IPS-11a (cell line): ENCODE measurements at regions not wholly inside any gene's neighbourhood (a gene's known extent, or its start where the extent isn't known, plus 50 kb on each side); places are given as distances from the start of the nearest gene placed in this dataset.
"Not testable (repeated sequence)": the region's sequence is repeated elsewhere in the genome, so short reads cannot be mapped to it uniquely, and the experiment has no call there.

Experiments used
- H3K4me3 ChIP-seq: one replicate; pipeline ENCODE4 v1.5.1; 2013; ENCODE audit warnings: low read depth, low read length, control low read depth

DNA sequence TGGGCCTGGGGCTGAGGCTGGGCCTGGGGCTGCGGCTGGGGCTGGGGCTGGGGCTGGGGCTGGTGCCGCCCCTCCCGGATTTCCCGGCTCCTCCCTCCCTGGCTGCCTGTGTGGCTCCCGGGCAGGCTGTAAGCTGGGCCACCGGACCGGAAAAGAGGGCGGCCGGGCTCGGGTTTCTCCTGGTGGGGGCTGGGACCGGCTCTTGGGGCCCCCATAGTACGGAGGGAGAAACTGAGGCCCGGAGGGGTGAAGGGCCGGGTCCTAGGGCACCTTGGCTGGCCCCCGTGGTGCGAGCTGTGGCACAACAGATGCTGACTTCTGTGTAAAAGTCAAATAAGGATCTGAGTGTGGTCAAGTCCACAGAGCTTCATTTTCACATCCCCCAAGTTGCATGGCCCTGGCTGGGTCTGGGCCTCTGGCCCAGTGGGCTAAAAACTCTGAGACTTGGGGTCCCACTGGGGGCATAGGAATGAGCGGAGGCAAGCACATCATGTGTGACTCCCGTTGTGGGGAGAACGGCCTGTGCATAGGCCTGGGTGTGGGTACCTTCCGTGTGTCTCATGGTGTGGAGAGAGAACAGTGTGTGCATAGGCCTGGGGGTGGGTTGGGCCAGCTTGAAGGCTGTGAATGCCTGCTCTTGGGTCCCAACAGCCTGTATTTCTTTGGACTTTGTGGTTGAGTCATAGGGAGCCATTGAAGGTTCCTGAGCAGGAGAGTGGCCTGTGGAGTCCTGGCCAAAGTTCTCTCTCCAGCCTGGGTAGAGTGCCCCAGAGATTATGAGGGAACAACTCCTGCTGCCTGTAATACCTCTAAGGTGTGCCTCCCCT lies 123.9 kb upstream of the CIBAR2 start:
- no peak overlapping the region for H3K4me3 ChIP-seq

GRCh38 chr16:85236818-85237150 lies 124.5 kb upstream of the CIBAR2 start:
- no peak overlapping the region for H3K4me3 ChIP-seq

GRCh38 chr16:85237817-85238216 lies 125.5 kb upstream of the CIBAR2 start:
- no peak overlapping the region for H3K4me3 ChIP-seq

DNA sequence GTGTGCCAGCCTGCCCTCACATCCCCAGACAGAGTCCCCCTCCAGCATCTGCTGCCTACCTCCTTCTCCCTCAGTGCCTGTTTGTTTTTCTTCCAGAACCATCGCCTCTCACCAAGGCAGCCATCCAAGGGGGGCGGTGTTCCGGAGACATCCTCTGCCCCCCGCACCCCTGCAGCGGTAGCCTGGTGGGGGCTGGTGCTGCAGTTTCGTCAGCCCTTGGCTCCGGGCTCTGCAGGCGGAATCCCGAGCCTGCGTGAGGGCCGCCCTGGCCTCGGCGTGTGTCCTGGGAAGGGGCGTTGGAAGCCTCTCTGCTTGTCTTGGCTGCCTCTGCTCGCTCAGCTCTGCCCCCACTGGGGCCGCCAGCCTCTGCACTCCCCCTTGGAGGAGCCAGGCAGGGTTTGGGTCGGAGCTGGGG lies 126.0 kb upstream of the CIBAR2 start:
- H3K4me3 ChIP-seq: no peak overlapping the region

DNA sequence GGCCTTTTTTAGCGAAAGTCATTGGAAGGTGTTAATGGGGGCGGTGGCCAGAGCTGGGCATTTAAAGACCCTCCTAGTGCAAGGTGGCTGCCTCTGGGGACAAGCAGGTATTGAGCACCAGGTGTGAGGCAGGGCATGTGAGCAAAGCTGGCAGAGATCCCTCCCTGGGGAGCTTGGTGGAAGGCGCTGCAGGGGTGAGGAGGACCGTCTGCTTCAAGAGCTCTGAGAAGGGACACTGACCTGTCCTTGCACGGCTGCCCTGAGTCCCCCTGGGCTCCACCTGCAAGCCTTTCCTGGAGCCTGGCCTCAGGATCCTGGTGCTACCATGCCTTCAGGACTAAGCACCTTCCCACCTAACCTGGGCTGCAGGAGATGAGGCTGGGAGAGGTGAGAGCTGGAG lies 127.0 kb upstream of the CIBAR2 start:
- H3K4me3 ChIP-seq: no peak overlapping the region

DNA sequence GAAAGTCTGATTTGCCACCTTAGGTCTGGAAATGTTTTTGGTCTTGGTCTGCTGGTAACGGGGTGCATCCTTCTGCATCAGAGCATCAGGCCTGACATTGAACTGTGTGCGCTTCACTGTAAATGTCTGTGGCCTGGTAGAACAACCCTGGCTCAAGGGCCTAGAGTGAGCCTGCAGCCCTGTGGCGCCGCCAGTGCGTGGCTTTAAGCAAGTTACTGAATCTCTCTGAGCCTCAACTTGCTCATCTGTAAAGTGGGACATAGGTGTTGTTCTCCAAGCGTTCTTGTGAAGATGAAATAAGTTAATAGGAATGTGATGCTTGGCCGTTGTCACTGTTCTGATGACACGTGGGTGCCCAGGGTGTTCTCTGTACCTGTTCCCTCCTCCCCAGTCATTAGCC lies 127.6 kb upstream of the CIBAR2 start:
- H3K4me3 ChIP-seq: no peak overlapping the region

- H3K4me3 ChIP-seq: no peak overlapping the region
Measured at GRCh38 chr16:85240982-85241924, 129.0 kb upstream of the CIBAR2 start.

GRCh38 chr16:85242140-85242539 lies 129.9 kb upstream of the CIBAR2 start:
- H3K4me3 ChIP-seq: no peak overlapping the region

DNA sequence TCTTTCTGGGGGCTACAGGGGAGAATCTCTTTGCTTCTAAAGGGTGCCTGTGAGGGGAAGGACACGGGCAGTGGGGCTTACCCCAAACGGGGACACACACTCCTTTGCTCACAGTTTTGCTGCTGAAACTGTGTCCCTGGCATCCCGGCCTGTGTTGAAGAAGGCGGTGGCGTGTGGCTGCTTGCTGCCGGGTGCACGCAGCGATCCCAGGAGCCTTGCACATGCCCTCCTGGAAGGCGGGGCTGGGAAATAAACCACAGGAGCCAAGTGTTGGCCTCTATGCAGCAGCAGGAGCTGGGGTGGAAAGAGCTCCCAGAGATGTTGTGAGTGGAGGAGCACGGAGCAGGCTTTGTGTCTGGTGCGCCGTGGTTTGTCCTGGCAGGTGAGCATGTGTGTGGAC lies 131.0 kb upstream of the CIBAR2 start:
- H3K4me3 ChIP-seq: no peak overlapping the region

DNA sequence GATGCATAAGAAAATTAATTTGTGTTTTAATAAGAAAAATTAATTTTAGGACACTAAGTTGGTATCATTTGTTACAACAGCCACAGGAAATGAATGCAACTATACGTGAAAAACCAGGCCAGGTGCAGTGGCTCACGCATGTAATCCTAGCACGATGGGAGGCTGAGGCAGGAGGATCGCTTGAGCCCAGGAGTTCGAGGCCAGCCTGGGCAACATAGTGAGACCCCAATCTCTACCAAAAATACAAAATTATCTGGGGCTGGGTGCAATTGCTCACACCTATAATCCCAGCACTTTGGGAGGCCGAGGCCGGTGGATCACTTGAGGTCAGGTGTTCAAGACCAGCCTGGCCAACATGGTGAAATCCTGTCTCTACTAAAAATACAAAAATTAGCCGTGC lies 132.2 kb upstream of the CIBAR2 start:
- not testable (repeated sequence) for H3K4me3 ChIP-seq

GRCh38 chr16:85245307-85246172 lies 133.3 kb upstream of the CIBAR2 start:
- H3K4me3 ChIP-seq: no peak overlapping the region

- no peak overlapping the region for H3K4me3 ChIP-seq
Measured at GRCh38 chr16:85246473-85246872, 134.2 kb upstream of the CIBAR2 start.

- no peak overlapping the region for H3K4me3 ChIP-seq
Measured at GRCh38 chr16:85246973-85247372, 134.7 kb upstream of the CIBAR2 start.

- H3K4me3 ChIP-seq: no peak overlapping the region
Measured at GRCh38 chr16:85248342-85248741, 136.1 kb upstream of the CIBAR2 start.

- no peak overlapping the region for H3K4me3 ChIP-seq
Measured at GRCh38 chr16:85248857-85249256, 136.6 kb upstream of the CIBAR2 start.

DNA sequence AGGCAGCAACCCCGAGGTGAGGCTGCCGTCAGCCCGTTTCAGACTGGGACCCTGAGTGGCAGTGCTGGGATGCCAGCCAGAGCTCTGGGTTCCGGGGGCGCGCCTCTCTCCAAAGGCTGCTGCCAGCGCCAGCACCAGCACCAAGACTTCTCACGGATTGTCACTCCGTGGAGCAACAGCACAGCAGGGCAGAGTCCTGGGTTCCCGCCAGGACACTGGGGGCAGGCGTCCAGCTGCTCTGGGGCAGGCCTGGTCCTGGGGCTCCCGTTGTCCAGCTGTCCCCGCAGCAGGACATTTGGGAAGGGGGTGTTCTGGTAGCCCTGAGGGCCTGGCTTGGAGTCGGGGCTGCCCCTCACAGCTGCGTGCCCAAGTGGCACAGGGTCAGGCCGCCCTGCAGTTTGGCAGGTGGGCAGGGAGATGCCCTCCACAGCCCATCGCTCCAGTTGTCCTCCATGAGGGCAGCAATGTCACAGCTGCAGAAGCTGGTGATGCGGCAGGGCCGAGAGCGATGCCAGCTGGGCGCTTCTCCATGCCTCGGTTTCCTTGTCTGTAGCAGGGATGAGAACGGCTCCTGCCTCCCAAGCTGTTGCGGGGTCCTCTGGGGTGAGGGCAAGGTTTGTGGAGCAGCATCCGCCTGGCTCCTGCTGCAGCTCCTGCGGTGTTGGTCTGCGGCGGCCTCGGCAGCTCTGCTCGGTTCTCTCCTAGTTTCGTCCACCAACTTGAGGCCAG lies 137.3 kb upstream of the CIBAR2 start:
- H3K4me3 ChIP-seq: no peak overlapping the region

DNA sequence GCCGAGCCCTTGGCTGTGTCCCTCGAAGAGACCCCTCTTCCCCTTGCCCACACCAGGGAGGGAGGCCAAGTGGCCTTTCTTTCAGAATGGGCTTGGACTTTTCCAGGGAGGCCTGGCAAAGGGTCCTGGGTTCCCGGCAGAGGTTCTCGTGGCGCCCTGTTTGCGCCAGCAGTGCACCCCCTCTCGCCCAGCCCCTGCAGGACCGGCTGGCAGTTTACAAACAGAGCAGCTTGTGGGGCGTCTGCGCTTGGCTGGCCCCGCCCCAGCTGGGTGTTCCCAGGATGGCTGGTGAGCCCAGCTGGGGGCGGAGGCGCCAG lies 137.8 kb upstream of the CIBAR2 start:
- H3K4me3 ChIP-seq: no peak overlapping the region

- no peak overlapping the region for H3K4me3 ChIP-seq
Measured at GRCh38 chr16:85250609-85251223, 138.4 kb upstream of the CIBAR2 start.

DNA sequence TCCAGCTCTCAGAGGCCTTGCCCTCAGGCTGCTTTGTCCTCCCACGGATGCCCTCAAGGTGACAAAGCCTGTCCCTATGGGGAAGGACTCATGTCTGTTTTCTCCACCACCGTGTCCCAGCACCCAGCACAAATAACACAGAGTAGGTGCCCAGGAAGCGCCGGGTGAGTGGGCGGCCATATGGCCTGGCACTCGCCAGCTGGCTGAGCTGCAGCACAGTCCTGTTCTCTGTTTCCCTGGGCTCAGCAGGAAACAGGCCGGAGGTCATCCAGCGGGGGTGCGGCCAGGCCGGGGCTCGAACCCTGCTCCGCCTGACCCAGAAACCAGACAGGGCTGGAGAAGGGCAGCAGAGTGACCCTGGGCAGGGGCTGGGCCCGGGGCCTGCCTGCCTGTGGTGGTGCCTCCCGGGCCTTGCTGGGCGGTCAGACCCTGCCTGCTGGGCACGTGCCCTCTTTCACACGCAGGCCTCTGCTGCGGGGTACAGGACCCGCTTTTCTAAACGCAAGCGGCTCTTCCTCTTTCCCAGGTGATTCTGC lies 139.0 kb upstream of the CIBAR2 start:
- H3K4me3 ChIP-seq: no peak overlapping the region

- H3K4me3 ChIP-seq: no peak overlapping the region
Measured at GRCh38 chr16:85252014-85252413, 139.7 kb upstream of the CIBAR2 start.
